GM18511 (cell line): ENCODE measurements at regions not wholly inside any gene's neighbourhood (a gene's known extent, or its start where the extent isn't known, plus 50 kb on each side); places are given as distances from the start of the nearest gene placed in this dataset.
"Not testable (repeated sequence)": the region's sequence is repeated elsewhere in the genome, so short reads cannot be mapped to it uniquely, and the experiment has no call there.

Source experiments
- ATAC-seq: cut with Tn5 transposase; IDR thresholded peaks from one replicate; pipeline ENCODE4 v1.9.1; 2021; ENCODE audit warnings: mild to moderate bottlenecking, moderate library complexity; ENCODE audit not compliant: unreplicated experiment

GRCh38 chr12:131407221-131408035 lies 303.5 kb upstream of the SFSWAP start:
- no peak for ATAC-seq

DNA sequence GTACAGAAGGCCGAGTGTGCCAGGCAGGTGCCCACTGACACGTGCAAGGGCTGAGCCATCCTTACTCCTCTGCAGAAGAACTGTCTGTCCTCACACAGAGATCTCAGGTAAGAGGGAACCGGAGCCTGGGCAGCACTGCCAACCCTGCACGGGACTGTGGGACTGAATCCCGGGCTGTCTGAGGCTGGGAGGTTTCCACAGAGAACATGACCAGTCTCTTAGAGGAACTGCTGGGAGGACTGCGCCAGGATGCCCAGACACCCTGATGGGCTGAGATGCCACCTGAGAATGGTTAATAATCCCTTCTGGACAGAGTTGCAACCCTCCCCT lies 302.9 kb upstream of the SFSWAP start:
- no peak for ATAC-seq

DNA sequence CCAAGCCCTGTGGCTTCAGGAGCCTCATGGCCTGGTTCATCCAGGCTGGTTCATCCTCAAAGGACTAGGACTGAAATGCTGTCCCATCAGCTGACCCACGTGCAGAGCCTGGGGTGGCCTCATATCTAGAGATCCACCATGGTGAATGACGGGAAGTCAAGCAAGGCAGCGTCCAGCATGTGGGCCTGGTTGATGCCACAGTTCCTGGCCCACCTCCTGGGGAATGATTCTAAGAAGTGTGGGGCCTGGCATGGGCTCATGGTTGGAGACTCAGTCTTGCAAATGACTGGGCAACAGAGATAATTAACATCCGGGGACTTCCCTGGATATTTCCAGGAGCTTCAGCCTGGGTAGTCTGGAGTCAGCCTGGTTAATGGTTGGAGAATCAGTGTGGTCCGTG lies 302.4 kb upstream of the SFSWAP start:
- no peak for ATAC-seq

GRCh38 chr12:131409211-131409610 lies 301.7 kb upstream of the SFSWAP start:
- no peak for ATAC-seq

GRCh38 chr12:131411827-131412226 lies 299.1 kb upstream of the SFSWAP start:
- not testable (repeated sequence) for ATAC-seq

- no peak for ATAC-seq
These were observed 297.9 kb upstream of the SFSWAP start for GRCh38 chr12:131413006-131413405.

DNA sequence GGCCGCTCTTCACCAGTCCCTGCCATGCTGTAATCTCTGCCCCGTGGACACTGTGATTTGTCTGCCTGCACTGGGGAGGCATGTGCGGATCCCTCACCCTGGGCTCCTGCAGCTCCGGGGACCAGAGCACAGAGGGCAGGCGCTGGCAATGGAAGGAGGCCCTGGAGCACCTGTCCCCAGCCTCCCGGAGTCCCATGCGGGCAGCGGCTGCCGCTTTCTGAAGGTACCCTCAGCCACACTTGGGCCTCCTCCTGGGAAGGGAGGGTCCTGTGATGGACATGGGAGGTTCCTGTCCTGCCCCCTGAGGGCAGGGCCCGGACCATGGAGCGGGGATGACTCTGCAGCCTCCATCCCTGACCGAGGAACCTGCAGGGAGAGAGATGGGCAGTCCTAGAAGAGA lies 297.4 kb upstream of the SFSWAP start:
- ATAC-seq = no peak

DNA sequence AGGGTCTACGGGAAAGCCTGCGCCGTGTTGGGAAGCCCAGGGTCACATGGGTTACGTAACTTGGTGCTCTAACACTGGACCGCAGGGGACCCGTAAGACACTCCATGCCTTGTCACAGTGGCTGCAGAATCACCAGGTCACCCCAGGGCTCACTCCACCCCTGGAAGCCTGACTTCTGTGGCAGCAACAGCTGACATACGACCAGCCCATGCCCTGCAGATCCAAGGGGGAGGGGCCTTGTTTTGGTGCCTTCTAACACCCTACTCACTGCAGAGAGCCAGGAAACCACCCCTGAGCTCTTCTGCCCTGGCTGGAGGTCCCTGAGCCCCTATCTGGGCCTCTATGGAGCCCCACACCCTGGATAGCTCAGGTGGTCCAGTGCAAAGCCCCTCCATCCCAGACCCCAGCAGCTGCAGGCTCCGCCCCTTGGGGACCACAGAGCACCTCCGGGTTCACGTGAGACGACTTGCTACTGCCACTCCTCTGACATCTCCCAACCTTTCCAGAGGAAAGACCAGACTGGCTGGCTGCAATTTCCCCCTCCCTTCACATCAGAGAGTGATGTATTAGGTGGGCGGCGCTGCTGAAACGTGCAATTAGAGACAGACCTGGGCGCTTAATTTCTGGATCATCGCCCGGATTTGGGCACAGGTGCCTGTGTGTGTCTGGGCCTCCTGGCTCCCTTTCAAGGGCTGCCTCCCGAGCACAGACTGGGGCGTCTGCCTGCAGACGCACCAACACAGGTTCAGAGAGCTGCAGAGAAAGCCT lies 296.6 kb upstream of the SFSWAP start:
- ATAC-seq = not testable (repeated sequence)

DNA sequence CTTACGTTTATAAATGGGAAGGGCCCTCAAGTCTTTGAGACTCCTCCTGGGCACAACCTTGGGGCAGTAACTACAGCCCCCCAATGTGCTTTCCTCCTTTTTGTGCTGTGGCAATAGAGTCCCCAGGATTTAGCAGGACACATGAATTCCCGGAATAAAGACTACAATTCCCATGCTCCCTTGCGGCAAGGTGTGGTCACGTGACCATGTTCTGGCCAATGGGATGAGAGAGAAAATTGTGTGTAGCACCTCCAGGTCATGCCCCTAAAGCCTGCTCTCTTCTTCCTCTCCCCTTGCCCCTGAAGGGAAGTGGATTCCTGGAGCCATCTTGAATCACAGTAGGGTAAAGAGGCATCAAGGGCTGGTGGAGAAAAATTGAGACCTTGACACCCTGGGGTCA lies 295.1 kb upstream of the SFSWAP start:
- no peak for ATAC-seq

DNA sequence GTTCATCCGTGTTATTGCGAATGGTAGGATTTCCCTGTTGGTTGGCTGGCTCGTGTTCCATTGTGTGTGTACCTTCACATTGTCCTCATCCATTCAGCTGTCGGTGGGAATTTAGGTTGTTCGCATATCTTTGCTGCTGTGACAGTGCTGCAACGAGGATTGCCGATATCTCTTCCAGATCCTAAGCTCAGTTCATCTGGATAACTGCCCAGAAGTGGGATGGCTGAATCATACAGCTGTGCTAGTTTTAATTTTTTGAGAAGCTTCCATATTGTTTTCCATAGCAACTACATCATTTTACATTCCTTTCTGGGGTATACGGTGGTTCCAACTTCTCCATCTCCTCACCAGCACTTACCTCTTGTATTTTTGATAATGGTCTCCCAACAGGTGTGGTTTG lies 292.8 kb upstream of the SFSWAP start:
- no peak for ATAC-seq

- ATAC-seq = no peak
These were observed 292.0 kb upstream of the SFSWAP start for GRCh38 chr12:131418884-131419283.

DNA sequence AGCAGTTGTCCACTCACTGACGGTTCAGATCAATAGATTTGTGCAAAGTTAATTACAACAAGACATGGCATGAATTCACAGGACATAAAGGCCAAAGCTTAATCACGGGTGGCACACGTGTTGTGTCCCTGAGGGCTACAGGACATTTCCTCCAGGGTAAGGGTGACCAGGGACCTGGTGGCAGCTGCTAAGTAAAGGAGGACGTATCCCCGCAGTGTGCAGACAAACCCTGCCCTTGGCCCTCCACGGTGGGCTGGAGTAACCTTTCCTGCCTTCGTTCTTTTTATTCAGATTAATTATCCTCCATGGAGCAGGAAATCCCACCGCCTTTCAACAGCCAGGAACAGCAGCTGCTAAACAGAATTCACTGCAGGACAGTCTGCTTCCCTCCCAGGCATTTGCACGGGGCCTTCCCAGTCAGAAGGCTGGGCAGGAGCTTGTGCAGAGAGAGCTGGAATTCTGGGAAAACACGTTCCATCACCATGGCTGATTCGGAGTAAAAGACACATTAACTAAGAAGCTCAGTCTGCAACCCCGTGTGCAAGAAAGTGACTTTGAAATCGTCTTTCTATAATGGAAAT lies 289.9 kb upstream of the SFSWAP start:
- ATAC-seq = no peak

GRCh38 chr12:131421509-131422186 lies 289.2 kb upstream of the SFSWAP start:
- ATAC-seq = no peak

DNA sequence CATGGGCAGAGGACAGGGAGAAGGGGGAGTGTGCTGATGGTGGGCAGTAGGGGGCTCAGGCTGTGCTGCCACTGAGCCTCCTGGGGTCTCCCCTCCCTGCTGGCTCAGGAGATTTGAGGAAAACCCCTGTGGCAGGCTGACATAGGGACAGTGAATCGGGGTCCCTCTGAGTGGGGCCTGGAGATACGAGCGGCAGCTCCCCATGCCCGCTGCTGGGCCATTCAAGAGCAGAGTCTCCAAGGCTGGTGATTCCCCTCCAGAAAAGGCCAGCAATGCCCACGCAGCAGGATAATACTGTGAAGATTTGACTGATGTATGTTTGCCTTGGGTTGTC lies 288.7 kb upstream of the SFSWAP start:
- ATAC-seq = no peak

- ATAC-seq = no peak
These were observed 288.1 kb upstream of the SFSWAP start for GRCh38 chr12:131422744-131423143.

GRCh38 chr12:131424270-131424669 lies 286.6 kb upstream of the SFSWAP start:
- ATAC-seq = no peak

GRCh38 chr12:131425112-131426075 lies 285.5 kb upstream of the SFSWAP start:
- ATAC-seq = no peak

- ATAC-seq = no peak
These were observed 282.7 kb upstream of the SFSWAP start for GRCh38 chr12:131428091-131428685.

DNA sequence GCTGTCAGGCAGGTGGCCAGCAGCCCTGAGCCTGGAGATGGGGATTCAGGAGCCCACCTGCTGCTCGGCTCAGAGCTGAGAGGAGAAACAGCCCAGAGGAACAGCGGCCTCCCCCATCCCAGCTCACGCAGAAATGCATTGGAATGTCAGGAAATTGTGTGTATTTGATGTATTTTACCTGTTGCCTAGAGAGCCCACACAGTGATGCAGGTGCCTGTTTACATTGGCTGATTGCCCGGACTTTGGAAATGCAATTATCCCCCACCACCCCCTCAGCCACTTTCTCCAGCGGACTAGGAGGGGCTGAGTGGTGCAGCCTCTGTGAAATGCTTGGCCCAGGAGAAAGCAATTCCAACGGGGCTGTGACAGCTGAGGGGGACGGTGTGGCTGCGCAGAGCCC lies 281.7 kb upstream of the SFSWAP start:
- ATAC-seq = not testable (repeated sequence)

DNA sequence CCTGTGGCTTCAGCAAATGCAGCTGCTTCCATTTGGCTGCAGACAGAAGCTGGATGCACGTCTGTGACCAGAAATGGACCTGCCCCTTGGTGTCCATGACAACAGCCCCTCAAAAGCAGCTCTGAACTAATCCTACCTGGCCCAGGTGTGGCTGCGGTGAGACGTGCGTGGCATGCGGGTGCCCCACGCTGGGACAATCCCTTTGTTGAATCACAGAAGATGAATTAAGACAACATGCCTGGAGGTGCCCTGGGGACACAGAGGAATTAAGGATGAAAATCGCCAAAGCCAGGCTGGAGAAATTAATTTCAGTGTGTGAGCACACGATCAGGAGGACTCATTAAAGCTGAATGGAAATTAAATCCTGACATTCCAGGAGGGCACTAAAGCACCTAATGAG lies 281.2 kb upstream of the SFSWAP start:
- ATAC-seq = not testable (repeated sequence)
